Activated naive CD8-positive, alpha-beta T cell treated with anti-CD3 and anti-CD28 coated beads for 36 hours (primary cell): ENCODE measurements at regions not wholly inside any gene's neighbourhood (a gene's known extent, or its start where the extent isn't known, plus 50 kb on each side); places are given as distances from the start of the nearest gene placed in this dataset.
"Not testable (repeated sequence)": the region's sequence is repeated elsewhere in the genome, so short reads cannot be mapped to it uniquely, and the experiment has no call there.

Source experiments
- DNase-seq: peaks from one replicate; pipeline ENCODE4 v3.0.0; 2021
- H3K27ac Mint-ChIP-seq: one replicate; pipeline ENCODE4 v1.8.0; 2022; ENCODE audit warnings: mild to moderate bottlenecking, moderate library complexity, mixed read lengths
- H3K27me3 Mint-ChIP-seq: one replicate; pipeline ENCODE4 v1.8.0; 2022; ENCODE audit warnings: mild to moderate bottlenecking, mixed read lengths
- H3K36me3 Mint-ChIP-seq: one replicate; pipeline ENCODE4 v1.8.0; 2021; ENCODE audit warnings: mild to moderate bottlenecking, mixed read lengths
- H3K4me1 Mint-ChIP-seq: one replicate; pipeline ENCODE4 v1.8.0; 2021; ENCODE audit warnings: mixed read lengths
- H3K4me3 Mint-ChIP-seq: one replicate; pipeline ENCODE4 v1.8.0; 2022; ENCODE audit warnings: mild to moderate bottlenecking, moderate library complexity, mixed read lengths
- H3K9me3 Mint-ChIP-seq: one replicate; pipeline ENCODE4 v1.8.0; 2022; ENCODE audit warnings: mixed read lengths

- H3K9me3 Mint-ChIP-seq: peaks cover 17% of the 10 kb centered on the region
- no peak overlapping the region for H3K4me3 Mint-ChIP-seq
- no peak for DNase-seq
- H3K27ac Mint-ChIP-seq: no peak overlapping the region
- H3K27me3 Mint-ChIP-seq: no peaks in the 10 kb centered on the region
- H3K36me3 Mint-ChIP-seq: peaks cover 11% of the 10 kb centered on the region
- no peaks in the 10 kb centered on the region for H3K4me1 Mint-ChIP-seq
Observed at GRCh38 chr6:146965110-146965689, 239.0 kb upstream of the STXBP5 start.

GRCh38 chr6:146968041-146968760, 236.0 kb upstream of the STXBP5 start:
- H3K9me3 Mint-ChIP-seq: peaks cover 17% of the 10 kb centered on the region
- no peaks in the 10 kb centered on the region for H3K27me3 Mint-ChIP-seq
- no peak for DNase-seq
- peaks cover 11% of the 10 kb centered on the region for H3K36me3 Mint-ChIP-seq
- no peak overlapping the region for H3K27ac Mint-ChIP-seq
- no peaks in the 10 kb centered on the region for H3K4me1 Mint-ChIP-seq
- no peak overlapping the region for H3K4me3 Mint-ChIP-seq

GRCh38 chr6:146972546-146972945, 231.7 kb upstream of the STXBP5 start:
- H3K27ac Mint-ChIP-seq: no peak overlapping the region
- DNase-seq: no peak
- H3K4me1 Mint-ChIP-seq: no peaks in the 10 kb centered on the region
- H3K9me3 Mint-ChIP-seq: no peaks in the 10 kb centered on the region
- H3K27me3 Mint-ChIP-seq: no peaks in the 10 kb centered on the region
- no peak overlapping the region for H3K4me3 Mint-ChIP-seq
- H3K36me3 Mint-ChIP-seq: no peaks in the 10 kb centered on the region

- Mint-ChIP-seq H3K4me3 (no peak overlapping the region), H3K4me1 (no peaks in the 10 kb centered on the region), H3K27me3 (no peaks in the 10 kb centered on the region)
Observed at GRCh38 chr6:146974351-146974750, 229.9 kb upstream of the STXBP5 start.

GRCh38 chr6:146975093-146975492, 229.1 kb upstream of the STXBP5 start:
- DNase-seq: no peak
- no peaks in the 10 kb centered on the region for H3K27me3 Mint-ChIP-seq

More at GRCh38 chr6:146974351-146974750, 229.9 kb upstream of the STXBP5 start:
- DNase-seq: no peak
- Mint-ChIP-seq H3K27ac (no peak overlapping the region), H3K36me3 (no peaks in the 10 kb centered on the region), H3K9me3 (no peaks in the 10 kb centered on the region)

GRCh38 chr6:146980900-146981329, 223.3 kb upstream of the STXBP5 start:
- Mint-ChIP-seq H3K27ac (no peak overlapping the region), H3K9me3 (no peaks in the 10 kb centered on the region), H3K4me1 (no peaks in the 10 kb centered on the region), H3K27me3 (no peaks in the 10 kb centered on the region), H3K4me3 (no peak overlapping the region), H3K36me3 (no peaks in the 10 kb centered on the region)
- no peak for DNase-seq

More at GRCh38 chr6:146975093-146975492, 229.1 kb upstream of the STXBP5 start:
- Mint-ChIP-seq H3K4me3 (no peak overlapping the region), H3K36me3 (no peaks in the 10 kb centered on the region), H3K9me3 (no peaks in the 10 kb centered on the region), H3K27ac (no peak overlapping the region), H3K4me1 (no peaks in the 10 kb centered on the region)

- H3K4me3 Mint-ChIP-seq: no peak overlapping the region
- H3K27ac Mint-ChIP-seq: no peak overlapping the region
- no peaks in the 10 kb centered on the region for H3K4me1 Mint-ChIP-seq
- no peaks in the 10 kb centered on the region for H3K36me3 Mint-ChIP-seq
- no peaks in the 10 kb centered on the region for H3K27me3 Mint-ChIP-seq
- no peak for DNase-seq
- H3K9me3 Mint-ChIP-seq: peaks cover 1% of the 10 kb centered on the region
Observed at GRCh38 chr6:146981981-146982380, 222.2 kb upstream of the STXBP5 start.

- no peak for DNase-seq
- peaks cover 1% of the 10 kb centered on the region for H3K9me3 Mint-ChIP-seq
- H3K27ac Mint-ChIP-seq: no peak overlapping the region
- H3K27me3 Mint-ChIP-seq: no peaks in the 10 kb centered on the region
- no peak overlapping the region for H3K4me3 Mint-ChIP-seq
- H3K4me1 Mint-ChIP-seq: no peaks in the 10 kb centered on the region
- H3K36me3 Mint-ChIP-seq: no peaks in the 10 kb centered on the region
Observed at GRCh38 chr6:146984251-146984924, 219.8 kb upstream of the STXBP5 start.

- Mint-ChIP-seq H3K27me3 (no peaks in the 10 kb centered on the region), H3K4me1 (no peaks in the 10 kb centered on the region), H3K9me3 (peaks cover 1% of the 10 kb centered on the region), H3K4me3 (no peak overlapping the region), H3K36me3 (no peaks in the 10 kb centered on the region), H3K27ac (no peak overlapping the region)
- DNase-seq: no peak
Observed at GRCh38 chr6:146985111-146985510, 219.1 kb upstream of the STXBP5 start.

- no peak for DNase-seq
- Mint-ChIP-seq H3K27me3 (no peaks in the 10 kb centered on the region), H3K4me1 (no peaks in the 10 kb centered on the region), H3K27ac (no peak overlapping the region), H3K4me3 (no peak overlapping the region), H3K36me3 (no peaks in the 10 kb centered on the region), H3K9me3 (peaks cover 1% of the 10 kb centered on the region)
Observed at GRCh38 chr6:146985966-146986365, 218.3 kb upstream of the STXBP5 start.

- not testable (repeated sequence) for H3K27ac Mint-ChIP-seq, H3K4me1 Mint-ChIP-seq, DNase-seq, H3K36me3 Mint-ChIP-seq, H3K4me3 Mint-ChIP-seq, H3K27me3 Mint-ChIP-seq, H3K9me3 Mint-ChIP-seq
Observed at GRCh38 chr6:146987938-146988337, 216.3 kb upstream of the STXBP5 start.

GRCh38 chr6:146989860-146990259, 214.4 kb upstream of the STXBP5 start:
- peaks cover 1% of the 10 kb centered on the region for H3K9me3 Mint-ChIP-seq
- H3K4me3 Mint-ChIP-seq: no peak overlapping the region
- DNase-seq: no peak
- no peak overlapping the region for H3K27ac Mint-ChIP-seq
- H3K4me1 Mint-ChIP-seq: no peaks in the 10 kb centered on the region
- no peaks in the 10 kb centered on the region for H3K36me3 Mint-ChIP-seq
- no peaks in the 10 kb centered on the region for H3K27me3 Mint-ChIP-seq

GRCh38 chr6:146990284-146990683, 213.9 kb upstream of the STXBP5 start:
- Mint-ChIP-seq H3K4me3 (no peak overlapping the region), H3K9me3 (peaks cover 1% of the 10 kb centered on the region), H3K4me1 (no peaks in the 10 kb centered on the region)

GRCh38 chr6:146990821-146991798, 213.1 kb upstream of the STXBP5 start:
- no peaks in the 10 kb centered on the region for H3K9me3 Mint-ChIP-seq
- H3K27ac Mint-ChIP-seq: no peak overlapping the region
- no peaks in the 10 kb centered on the region for H3K27me3 Mint-ChIP-seq
- no peak for DNase-seq
- no peaks in the 10 kb centered on the region for H3K36me3 Mint-ChIP-seq
- no peaks in the 10 kb centered on the region for H3K4me1 Mint-ChIP-seq
- no peak overlapping the region for H3K4me3 Mint-ChIP-seq

More at GRCh38 chr6:146990284-146990683, 213.9 kb upstream of the STXBP5 start:
- H3K27me3 Mint-ChIP-seq: no peaks in the 10 kb centered on the region
- H3K27ac Mint-ChIP-seq: no peak overlapping the region
- no peak for DNase-seq
- no peaks in the 10 kb centered on the region for H3K36me3 Mint-ChIP-seq

- H3K27ac Mint-ChIP-seq: no peak overlapping the region
- H3K4me3 Mint-ChIP-seq: no peak overlapping the region
- H3K27me3 Mint-ChIP-seq: no peaks in the 10 kb centered on the region
- no peaks in the 10 kb centered on the region for H3K4me1 Mint-ChIP-seq
- H3K36me3 Mint-ChIP-seq: no peaks in the 10 kb centered on the region
- no peaks in the 10 kb centered on the region for H3K9me3 Mint-ChIP-seq
- no peak for DNase-seq
Observed at GRCh38 chr6:146997062-146997461, 207.2 kb upstream of the STXBP5 start.
